HEK293 (cell line): ENCODE measurements at regions not wholly inside any gene's neighbourhood (a gene's known extent, or its start where the extent isn't known, plus 50 kb on each side); places are given as distances from the start of the nearest gene placed in this dataset.

Source experiments
- CTCF ChIA-PET: fragments of 350-600 bp; formaldehyde crosslinking; extraction: SDS; loops from one replicate; lab custom pipeline; 2021; ENCODE audit warnings: antibody characterized with exemption; lab: Yijun Ruan, JAX
- POLR2A ChIA-PET: fragments of 300-600 bp; formaldehyde crosslinking; extraction: SDS; loops from one replicate; lab custom pipeline; 2020; ENCODE audit warnings: antibody characterized with exemption, inconsistent platforms; lab: Yijun Ruan, JAX
- H3K27ac ChIP-seq: fragments of 200-500 bp; sonication (Bioruptor generic); 2 replicates; pipeline ENCODE4 v1.5.1; 2014; ENCODE audit warnings: low read depth, low read length, control low read depth, inconsistent platforms; ENCODE audit errors: extremely low read depth
- H3K36me3 ChIP-seq, 2 experiments: fragments of 200-500 bp in 1 of 2; sonication (Bioruptor generic) in 1 of 2; 1 replicate in 1 of 2; 2 replicates in 1 of 2; pipeline ENCODE4 v1.5.1; 2014 to 2017; ENCODE audit warnings: inconsistent platforms in 2 of 2, low read length in 2 of 2; ENCODE audit not compliant: control insufficient read depth in 2 of 2, insufficient read depth in 1 of 2
- H3K4me1 ChIP-seq: fragments of 200-500 bp; sonication (Bioruptor generic); 2 replicates; pipeline ENCODE4 v1.5.1; 2014; ENCODE audit warnings: mild to moderate bottlenecking, low read length, inconsistent platforms; ENCODE audit not compliant: control insufficient read depth, insufficient read depth
- H3K4me3 ChIP-seq: 2 replicates; pipeline ENCODE4 v1.5.1; 2011; ENCODE audit warnings: low read depth, mild to moderate bottlenecking, control low read depth, low read length, moderate library complexity
- H3K9me3 ChIP-seq: fragments of 200-500 bp; sonication (Bioruptor generic); 2 replicates; pipeline ENCODE4 v1.5.1; 2014; ENCODE audit warnings: low read depth, low read length, inconsistent platforms; ENCODE audit not compliant: control insufficient read depth, insufficient read depth
- BCL11A ChIP-seq: fragments of 450-650 bp; formaldehyde crosslinking; IDR thresholded peaks from 2 replicates; pipeline ENCODE4 v1.5.1; 2016; ENCODE audit warnings: low read depth, missing biosample characterization, missing genetic modification characterization
- FEZF1 ChIP-seq: fragments of 450-650 bp; formaldehyde crosslinking; IDR thresholded peaks from 2 replicates; pipeline ENCODE4 v1.5.1; 2016; ENCODE audit warnings: missing biosample characterization, missing genetic modification characterization
- GLIS1 ChIP-seq: fragments of 450-650 bp; formaldehyde crosslinking; IDR thresholded peaks from 2 replicates; pipeline ENCODE4 v1.5.1; 2016; ENCODE audit warnings: missing biosample characterization, missing genetic modification characterization
- MZF1 ChIP-seq: fragments of 450-650 bp; formaldehyde crosslinking; IDR thresholded peaks from 2 replicates; pipeline ENCODE4 v1.5.1; 2017; ENCODE audit warnings: missing biosample characterization, missing genetic modification characterization, borderline replicate concordance
- PRDM2 ChIP-seq: fragments of 450-650 bp; formaldehyde crosslinking; IDR thresholded peaks from 2 replicates; pipeline ENCODE4 v1.5.1; 2016; ENCODE audit warnings: missing biosample characterization, missing genetic modification characterization, borderline replicate concordance
- TRIM28 ChIP-seq: IDR thresholded peaks from 2 replicates; pipeline ENCODE4 v1.6.1; 2011; ENCODE audit warnings: low read length, control low read depth, borderline replicate concordance
- ZBTB1 ChIP-seq: fragments of 450-650 bp; formaldehyde crosslinking; IDR thresholded peaks from 2 replicates; pipeline ENCODE4 v1.5.1; 2016; ENCODE audit warnings: missing biosample characterization, missing genetic modification characterization
- ZBTB17 ChIP-seq: fragments of 450-650 bp; formaldehyde crosslinking; IDR thresholded peaks from 2 replicates; pipeline ENCODE4 v1.5.1; 2016; ENCODE audit warnings: missing biosample characterization, missing genetic modification characterization
- ZBTB44 ChIP-seq: fragments of 450-650 bp; IDR thresholded peaks from 2 replicates; pipeline ENCODE4 v1.5.1; 2018; ENCODE audit warnings: missing biosample characterization, mild to moderate bottlenecking, missing genetic modification characterization
- ZBTB49 ChIP-seq: fragments of 450-650 bp; formaldehyde crosslinking; IDR thresholded peaks from 2 replicates; pipeline ENCODE4 v1.5.1; 2016; ENCODE audit warnings: missing biosample characterization, missing genetic modification characterization, low read depth
- ZBTB8A ChIP-seq: fragments of 450-650 bp; formaldehyde crosslinking; IDR thresholded peaks from 2 replicates; pipeline ENCODE4 v1.5.1; 2016; ENCODE audit warnings: missing biosample characterization, missing genetic modification characterization
- ZFHX2 ChIP-seq: fragments of 450-650 bp; formaldehyde crosslinking; conservative IDR thresholded peaks from 2 replicates; pipeline ENCODE4 v1.5.1; 2016; ENCODE audit warnings: missing biosample characterization, missing genetic modification characterization
- ZNF114 ChIP-seq: fragments of 450-650 bp; formaldehyde crosslinking; IDR thresholded peaks from 2 replicates; pipeline ENCODE4 v1.5.0; 2017; ENCODE audit warnings: missing biosample characterization, missing genetic modification characterization
- ZNF202 ChIP-seq: fragments of 450-650 bp; formaldehyde crosslinking; IDR thresholded peaks from 2 replicates; pipeline ENCODE4 v1.5.1; 2016; ENCODE audit warnings: missing biosample characterization, missing genetic modification characterization, borderline replicate concordance
- ZNF280C ChIP-seq: fragments of 450-650 bp; formaldehyde crosslinking; IDR thresholded peaks from 2 replicates; pipeline ENCODE4 v1.5.1; 2016; ENCODE audit warnings: missing biosample characterization, missing genetic modification characterization
- ZNF341 ChIP-seq: fragments of 450-650 bp; formaldehyde crosslinking; IDR thresholded peaks from 2 replicates; pipeline ENCODE4; 2016; ENCODE audit warnings: low read depth, missing biosample characterization, missing genetic modification characterization
- ZNF473 ChIP-seq: fragments of 450-650 bp; formaldehyde crosslinking; IDR thresholded peaks from 2 replicates; pipeline ENCODE4 v1.5.1; 2017; ENCODE audit warnings: missing biosample characterization, missing genetic modification characterization
- ZNF48 ChIP-seq: fragments of 450-650 bp; formaldehyde crosslinking; IDR thresholded peaks from 2 replicates; pipeline ENCODE4 v1.5.1; 2016; ENCODE audit warnings: missing biosample characterization, missing genetic modification characterization
- ZNF513 ChIP-seq: fragments of 450-650 bp; IDR thresholded peaks from 2 replicates; pipeline ENCODE4 v1.5.1; 2018; ENCODE audit warnings: missing biosample characterization, missing genetic modification characterization
- ZNF514 ChIP-seq: fragments of 450-650 bp; formaldehyde crosslinking; IDR thresholded peaks from 2 replicates; pipeline ENCODE4 v1.5.1; 2016; ENCODE audit warnings: missing biosample characterization, missing genetic modification characterization
- ZNF777 ChIP-seq: fragments of 450-650 bp; formaldehyde crosslinking; IDR thresholded peaks from 2 replicates; pipeline ENCODE4 v1.5.1; 2017; ENCODE audit warnings: missing biosample characterization, missing genetic modification characterization, borderline replicate concordance

GRCh38 chr15:85999658-86000057 is 80.0 kb upstream of the AGBL1 start:
- POLR2A ChIA-PET = no interaction called here
- CTCF ChIA-PET = no interaction called here
- H3K4me3 ChIP-seq = no peak overlapping the region
- H3K9me3 ChIP-seq = no peaks in the 10 kb centered on the region
- no peaks in the 10 kb centered on the region for H3K36me3 ChIP-seq
- H3K27ac ChIP-seq = no peak overlapping the region
- TF ChIP-seq ZNF341 (tag by site-specific recombination) = no peak
- H3K4me1 ChIP-seq = peaks cover 11% of the 10 kb centered on the region

GRCh38 chr15:86001200-86001599 is 78.5 kb upstream of the AGBL1 start:
- H3K27ac ChIP-seq = no peak overlapping the region
- no peak overlapping the region for H3K4me3 ChIP-seq
- POLR2A ChIA-PET = no interaction called here
- H3K9me3 ChIP-seq = no peaks in the 10 kb centered on the region
- no peak for TF ChIP-seq FEZF1 (tag by site-specific recombination)
- no peak for TF ChIP-seq ZBTB49 (tag by site-specific recombination)
- no peak for TF ChIP-seq PRDM2 (tag by site-specific recombination)
- no peak for TF ChIP-seq ZBTB8A (tag by site-specific recombination)
- TF ChIP-seq ZNF114 (tag by site-specific recombination) = no peak
- no peak for TF ChIP-seq ZNF280C (tag by site-specific recombination)
- no peak for TF ChIP-seq ZBTB1 (tag by site-specific recombination)
- no peak for TF ChIP-seq ZNF777
- TF ChIP-seq ZNF513 (tag by site-specific recombination) = no peak
- no peak for TF ChIP-seq ZNF473 (tag by site-specific recombination)
- no peak for TF ChIP-seq TRIM28
- no peak for TF ChIP-seq BCL11A (tag by site-specific recombination)
- TF ChIP-seq GLIS1 (tag by site-specific recombination) = no peak
- TF ChIP-seq MZF1 (tag by site-specific recombination) = no peak
- no peak for TF ChIP-seq ZBTB44 (tag by site-specific recombination)
- no peak for TF ChIP-seq ZNF48 (tag by site-specific recombination)
- no peak for TF ChIP-seq ZBTB17 (tag by site-specific recombination)
- TF ChIP-seq ZFHX2 = no peak
- no peak for TF ChIP-seq ZNF514
- TF ChIP-seq ZNF202 (tag by site-specific recombination) = no peak
- peaks cover 11% of the 10 kb centered on the region for H3K4me1 ChIP-seq
- CTCF ChIA-PET = interaction anchor here (0.5 to 0.7 kb wide), 2 partner anchors 98 to 168 kb away, joined by 3 read pairs; no protein-coding TSS in a partner anchor
- H3K36me3 ChIP-seq = no peaks in the 10 kb centered on the region
